ENCODE measurements at regions not wholly inside any gene's neighbourhood (a gene's known extent, or its start where the extent isn't known, plus 50 kb on each side); places are given as distances from the start of the nearest gene placed in this dataset.

GRCh38 chr5:13566871-13567339, 377.6 kb downstream of the DNAH5 start:
- no peak for DNase-seq

- no peak for DNase-seq
Measured at GRCh38 chr5:13558408-13558807, 386.1 kb downstream of the DNAH5 start.

- DNase-seq: no peak
Measured at GRCh38 chr5:13553896-13554295, 390.6 kb downstream of the DNAH5 start.

- no peak for DNase-seq
Measured at GRCh38 chr5:13552361-13552760, 392.1 kb downstream of the DNAH5 start.

- no peak for DNase-seq
Measured at GRCh38 chr5:13551645-13552044, 392.8 kb downstream of the DNAH5 start.

- no peak for DNase-seq
Measured at GRCh38 chr5:13540168-13540750, 404.2 kb downstream of the DNAH5 start.

GRCh38 chr5:13536933-13537332, 407.6 kb downstream of the DNAH5 start:
- no peak for DNase-seq

- DNase-seq: no peak
Measured at GRCh38 chr5:13533833-13534232, 410.7 kb downstream of the DNAH5 start.

GRCh38 chr5:13529300-13529699, 415.2 kb downstream of the DNAH5 start:
- no peak for DNase-seq

- DNase-seq: no peak
Measured at GRCh38 chr5:13524936-13525335, 419.6 kb downstream of the DNAH5 start.

- DNase-seq: no peak
Measured at GRCh38 chr5:13519131-13519530, 425.4 kb downstream of the DNAH5 start.

GRCh38 chr5:13516195-13516594, 428.3 kb downstream of the DNAH5 start:
- DNase-seq: no peak

GRCh38 chr5:13511442-13511841, 433.0 kb downstream of the DNAH5 start:
- no peak for DNase-seq

- DNase-seq: no peak
Measured at GRCh38 chr5:13510616-13511015, 433.9 kb downstream of the DNAH5 start.

GRCh38 chr5:13508559-13508958, 435.9 kb downstream of the DNAH5 start:
- no peak for DNase-seq

- DNase-seq: no peak
Measured at GRCh38 chr5:13505326-13505725, 439.2 kb downstream of the DNAH5 start.

GRCh38 chr5:13503017-13503416, 441.5 kb downstream of the DNAH5 start:
- DNase-seq: no peak

- DNase-seq: no peak
Measured at GRCh38 chr5:13501176-13501575, 443.3 kb downstream of the DNAH5 start.

GRCh38 chr5:13498279-13498678, 446.2 kb downstream of the DNAH5 start:
- no peak for DNase-seq

GRCh38 chr5:13488254-13488931, 456.1 kb downstream of the DNAH5 start:
- no peak for DNase-seq

GRCh38 chr5:13480834-13481233, 463.7 kb downstream of the DNAH5 start:
- DNase-seq: no peak

GRCh38 chr5:13478831-13479465, 465.5 kb downstream of the DNAH5 start:
- DNase-seq: no peak

GRCh38 chr5:13477118-13477737, 467.3 kb downstream of the DNAH5 start:
- DNase-seq: no peak

GRCh38 chr5:13472842-13473241, 471.6 kb downstream of the DNAH5 start:
- DNase-seq: no peak

Measured in activated gamma-delta T cell (primary cell).